Gastrocnemius medialis (tissue), 4 donors: ENCODE measurements at regions not wholly inside any gene's neighbourhood (a gene's known extent, or its start where the extent isn't known, plus 50 kb on each side); places are given as distances from the start of the nearest gene placed in this dataset.

Source experiments
- CTCF ChIP-seq, 5 experiments: fragments of 450-650 bp in 3 of 5; fragments of 200-600 bp in 2 of 5; sonication (generic) in 2 of 5; IDR thresholded peaks in 4 of 5; conservative IDR thresholded peaks in 1 of 5; 1 replicate in 4 of 5; 2 replicates in 1 of 5; pipeline ENCODE4 v1.5.1; 2016 to 2019; ENCODE audit warnings: antibody characterized with exemption in 5 of 5, mild to moderate bottlenecking in 3 of 5, moderate library complexity in 3 of 5
- POLR2A ChIP-seq, 2 donors: fragments of 450-650 bp; IDR thresholded peaks; one replicate each; pipeline ENCODE4 v1.6.1; 2017; ENCODE audit warnings: antibody characterized with exemption in 2 of 2, mild to moderate bottlenecking in 2 of 2, moderate library complexity in 2 of 2

DNA sequence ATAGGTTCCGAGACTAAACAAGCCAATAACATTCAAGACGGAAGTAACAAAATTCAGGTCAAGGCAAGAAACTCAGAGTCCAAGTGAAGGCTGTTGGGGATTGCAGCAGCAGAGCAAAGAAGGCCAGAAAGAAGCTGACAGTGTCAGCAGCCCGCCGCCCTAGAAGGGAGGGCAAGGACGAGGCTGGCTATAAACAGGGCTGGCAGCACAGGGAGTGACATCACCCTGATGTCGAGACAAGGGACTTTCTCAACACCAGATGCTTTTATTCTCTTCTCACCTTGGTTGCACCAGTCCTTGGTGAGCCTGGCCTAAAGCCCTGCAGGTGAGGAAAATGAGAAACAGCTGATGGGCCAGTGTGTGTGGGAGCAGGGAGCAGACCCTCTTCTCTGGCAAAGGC lies 687.7 kb upstream of the NRP1 start:
- no peak for TF ChIP-seq CTCF (IDR thresholded peaks at IDR 0.05 in 4 of 5, conservative IDR thresholded peaks at IDR 0.05 in 1 of 5)
- no peak for TF ChIP-seq POLR2A (IDR thresholded peaks at IDR 0.05)
